ENCODE measurements at regions not wholly inside any gene's neighbourhood (a gene's known extent, or its start where the extent isn't known, plus 50 kb on each side); places are given as distances from the start of the nearest gene placed in this dataset.
"Not testable (repeated sequence)": the region's sequence is repeated elsewhere in the genome, so short reads cannot be mapped to it uniquely, and the experiment has no call there.

GRCh38 chr21:23585419-23585818 lies 2021.9 kb downstream of the MRPL39 start:
- H3K4me1 ChIP-seq: no peaks in the 10 kb centered on the region
- no peak overlapping the region for H3K4me3 ChIP-seq
- H3K36me3 ChIP-seq: no peaks in the 10 kb centered on the region
- no peak overlapping the region for H3K27ac ChIP-seq
- no peak for TF ChIP-seq POLR2A (IDR thresholded peaks at IDR 0.05)
- no peak for TF ChIP-seq POLR2AphosphoS5 (IDR thresholded peaks at IDR 0.05)
- TF ChIP-seq CTCF (IDR thresholded peaks at IDR 0.05): no peak
- no peak for TF ChIP-seq EP300 (IDR thresholded peaks at IDR 0.05)
- no peaks in the 10 kb centered on the region for H3K9me3 ChIP-seq
- no peak for ATAC-seq
- WGBS, 2 donors (ENCODE audit: low coverage in 1 of 2): 58 to 61% methylated on average over 2 of the region's 2 CpGs
- H3K27me3 ChIP-seq: no peaks in the 10 kb centered on the region

GRCh38 chr21:23579573-23579972 lies 2027.7 kb downstream of the MRPL39 start:
- TF ChIP-seq POLR2AphosphoS5 (IDR thresholded peaks at IDR 0.05): no peak
- no peak for TF ChIP-seq EP300 (IDR thresholded peaks at IDR 0.05)
- no peak for TF ChIP-seq POLR2A (IDR thresholded peaks at IDR 0.05)
- no peak for TF ChIP-seq CTCF (IDR thresholded peaks at IDR 0.05)

GRCh38 chr21:23578027-23578426 lies 2029.3 kb downstream of the MRPL39 start:
- H3K36me3 ChIP-seq: no peaks in the 10 kb centered on the region
- H3K27ac ChIP-seq: no peak overlapping the region
- no peaks in the 10 kb centered on the region for H3K9me3 ChIP-seq
- no peaks in the 10 kb centered on the region for H3K4me1 ChIP-seq
- no peak for TF ChIP-seq CTCF (IDR thresholded peaks at IDR 0.05)
- TF ChIP-seq POLR2A (IDR thresholded peaks at IDR 0.05): no peak
- no peak for TF ChIP-seq POLR2AphosphoS5 (IDR thresholded peaks at IDR 0.05)
- no peak for TF ChIP-seq EP300 (IDR thresholded peaks at IDR 0.05)
- no peaks in the 10 kb centered on the region for H3K27me3 ChIP-seq
- no peak for ATAC-seq
- no peak overlapping the region for H3K4me3 ChIP-seq
- 11 to 17% methylated on average over 1 of the region's 1 CpG for WGBS, 2 donors (ENCODE audit: low coverage in 1 of 2)

More at GRCh38 chr21:23579573-23579972, 2027.7 kb downstream of the MRPL39 start:
- Histone ChIP-seq H3K27ac (no peak overlapping the region), H3K9me3 (no peaks in the 10 kb centered on the region), H3K27me3 (no peaks in the 10 kb centered on the region), H3K36me3 (no peaks in the 10 kb centered on the region), H3K4me3 (no peak overlapping the region), H3K4me1 (no peaks in the 10 kb centered on the region)
- ATAC-seq: no peak

- no peak for ATAC-seq
- Histone ChIP-seq H3K4me1 (no peaks in the 10 kb centered on the region), H3K4me3 (no peak overlapping the region), H3K9me3 (no peaks in the 10 kb centered on the region), H3K36me3 (no peaks in the 10 kb centered on the region), H3K27ac (no peak overlapping the region), H3K27me3 (no peaks in the 10 kb centered on the region)
- WGBS, 2 donors (ENCODE audit: low coverage in 1 of 2): 75 to 89% methylated on average over 1 to 6 of the region's 9 CpGs
- no peak for TF ChIP-seq POLR2AphosphoS5 (IDR thresholded peaks at IDR 0.05)
- no peak for TF ChIP-seq EP300 (IDR thresholded peaks at IDR 0.05)
- TF ChIP-seq POLR2A (IDR thresholded peaks at IDR 0.05): no peak
- TF ChIP-seq CTCF (IDR thresholded peaks at IDR 0.05): no peak
Measured at GRCh38 chr21:23574932-23575331, 2032.3 kb downstream of the MRPL39 start.

GRCh38 chr21:23548924-23549323 lies 2058.4 kb downstream of the MRPL39 start:
- not testable (repeated sequence) for H3K27me3 ChIP-seq, H3K36me3 ChIP-seq, H3K9me3 ChIP-seq, H3K27ac ChIP-seq, H3K4me1 ChIP-seq, H3K4me3 ChIP-seq, ATAC-seq
- WGBS, 2 donors (ENCODE audit: low coverage in 1 of 2): 77 to 79% methylated on average over 4 of the region's 5 CpGs

- TF ChIP-seq POLR2AphosphoS5 (IDR thresholded peaks at IDR 0.05) (no peak), CTCF (IDR thresholded peaks at IDR 0.05) (no peak), POLR2A (IDR thresholded peaks at IDR 0.05) (no peak), EP300 (IDR thresholded peaks at IDR 0.05) (no peak)
- H3K4me1 ChIP-seq: no peaks in the 10 kb centered on the region
- no peaks in the 10 kb centered on the region for H3K27me3 ChIP-seq
- ATAC-seq: no peak
- H3K27ac ChIP-seq: no peak overlapping the region
- WGBS, 2 donors (ENCODE audit: low coverage in 1 of 2): 72 to 89% methylated on average over 2 of the region's 2 CpGs
- H3K4me3 ChIP-seq: no peak overlapping the region
- H3K36me3 ChIP-seq: no peaks in the 10 kb centered on the region
- no peaks in the 10 kb centered on the region for H3K9me3 ChIP-seq
Measured at GRCh38 chr21:23543333-23543732, 2063.9 kb downstream of the MRPL39 start.
